Brain microvascular endothelial cell (primary cell): ENCODE measurements at regions not wholly inside any gene's neighbourhood (a gene's known extent, or its start where the extent isn't known, plus 50 kb on each side); places are given as distances from the start of the nearest gene placed in this dataset.

Experiments used
- DNase-seq: peaks from one replicate; pipeline ENCODE4 v3.0.0-alpha.2; 2020
- H3K27ac ChIP-seq: fragments of 250-450 bp; sonication (Bioruptor Pico); 2 replicates; pipeline ENCODE4 v1.5.1; 2020; ENCODE audit warnings: mild to moderate bottlenecking, moderate library complexity
- H3K27me3 ChIP-seq: fragments of 250-450 bp; sonication (Bioruptor Pico); replicated peaks from 2 replicates; pipeline ENCODE4 v1.5.1; 2020; ENCODE audit warnings: mild to moderate bottlenecking
- H3K36me3 ChIP-seq: fragments of 250-450 bp; sonication (Bioruptor Pico); replicated peaks from 2 replicates; pipeline ENCODE4 v1.5.1; 2020; ENCODE audit warnings: mild to moderate bottlenecking
- H3K4me3 ChIP-seq: 2 replicates; pipeline ENCODE4 v1.5.1; 2011; ENCODE audit warnings: low read depth, mild to moderate bottlenecking, control low read depth, low read length, moderate library complexity
- CTCF ChIP-seq: IDR thresholded peaks from 2 replicates; pipeline ENCODE4 v1.5.1; 2011; ENCODE audit warnings: low read depth, mild to moderate bottlenecking, moderate library complexity, low read length, control low read depth, inconsistent platforms; ENCODE audit errors: missing control alignments
- in situ Hi-C: cut with HindIII; loops from 2 replicates; pipeline ENCODE4 v1.10.0; 2017; ENCODE audit warnings: low sequenced_read_pairs, low pct_ligation_motif_present

- no peaks in the 10 kb centered on the region for H3K36me3 ChIP-seq
- no peak for DNase-seq
- no peak overlapping the region for H3K27ac ChIP-seq
- in situ Hi-C loops, result no loop called here
- TF ChIP-seq CTCF, result no peak
- no peaks in the 10 kb centered on the region for H3K27me3 ChIP-seq
- H3K4me3 ChIP-seq, result no peak overlapping the region
These were observed 531.6 kb downstream of the SHQ1 start for GRCh38 chr3:72316501-72317279.

- Histone ChIP-seq H3K4me3 (no peak overlapping the region), H3K27me3 (no peaks in the 10 kb centered on the region), H3K27ac (no peak overlapping the region), H3K36me3 (no peaks in the 10 kb centered on the region)
- no peak for TF ChIP-seq CTCF
- DNase-seq, result no peak
- in situ Hi-C loops, result no loop called here
These were observed 528.4 kb upstream of the PROK2 start for GRCh38 chr3:72313308-72313707.

GRCh38 chr3:72312339-72312738 lies 527.4 kb upstream of the PROK2 start:
- Histone ChIP-seq H3K36me3 (no peaks in the 10 kb centered on the region), H3K4me3 (no peak overlapping the region), H3K27ac (no peak overlapping the region), H3K27me3 (no peaks in the 10 kb centered on the region)
- TF ChIP-seq CTCF, result no peak
- DNase-seq, result no peak
- in situ Hi-C loops, result no loop called here

- H3K27ac ChIP-seq, result no peak overlapping the region
- H3K27me3 ChIP-seq, result no peaks in the 10 kb centered on the region
- no peak for DNase-seq
- H3K4me3 ChIP-seq, result no peak overlapping the region
- TF ChIP-seq CTCF, result no peak
- in situ Hi-C loops, result no loop called here
- H3K36me3 ChIP-seq, result no peaks in the 10 kb centered on the region
These were observed 526.5 kb upstream of the PROK2 start for GRCh38 chr3:72311425-72311824.

- peak; percentile 36 for TF ChIP-seq CTCF
- H3K36me3 ChIP-seq, result no peaks in the 10 kb centered on the region
- peak; percentile 53 for DNase-seq
- H3K4me3 ChIP-seq, result no peak overlapping the region
- no peaks in the 10 kb centered on the region for H3K27me3 ChIP-seq
- in situ Hi-C loops, result no loop called here
- H3K27ac ChIP-seq, result peak overlapping the region; percentile 43
These were observed 525.8 kb upstream of the PROK2 start for GRCh38 chr3:72310419-72311380.
